SJCRH30 (cell line): ENCODE measurements at regions not wholly inside any gene's neighbourhood (a gene's known extent, or its start where the extent isn't known, plus 50 kb on each side); places are given as distances from the start of the nearest gene placed in this dataset.

Experiments
- DNase-seq, 2 experiments: peaks; one replicate each; pipeline ENCODE4 v3.0.0-alpha.2; 2015 to 2020
- H3K27ac ChIP-seq: fragments of 250-450 bp; sonication (Bioruptor Pico); 2 replicates; pipeline ENCODE4 v1.5.1; 2020; ENCODE audit warnings: mild to moderate bottlenecking, moderate library complexity
- H3K27me3 ChIP-seq: fragments of 250-450 bp; sonication (Bioruptor Pico); 2 replicates; pipeline ENCODE4 v1.5.1; 2020; ENCODE audit warnings: mild to moderate bottlenecking, moderate library complexity
- H3K36me3 ChIP-seq: fragments of 250-450 bp; sonication (Bioruptor Pico); 2 replicates; pipeline ENCODE4 v1.5.1; 2020; ENCODE audit warnings: mild to moderate bottlenecking, moderate library complexity
- H3K4me1 ChIP-seq: fragments of 250-450 bp; sonication (Bioruptor Pico); 2 replicates; pipeline ENCODE4 v1.5.1; 2020; ENCODE audit warnings: mild to moderate bottlenecking, moderate library complexity
- H3K4me3 ChIP-seq: fragments of 250-450 bp; sonication (Bioruptor Pico); 2 replicates; pipeline ENCODE4 v1.5.1; 2020; ENCODE audit warnings: mild to moderate bottlenecking, moderate library complexity
- H3K9me3 ChIP-seq: fragments of 250-450 bp; sonication (Bioruptor Pico); replicated peaks from 2 replicates; pipeline ENCODE4 v1.5.1; 2020; ENCODE audit warnings: mild to moderate bottlenecking, moderate library complexity

GRCh38 chr7:46153951-46154787 is 233.1 kb upstream of the IGFBP3 start:
- peak; percentile 11 to 46 for DNase-seq
- H3K27ac ChIP-seq = no peak overlapping the region
- no peaks in the 10 kb centered on the region for H3K36me3 ChIP-seq
- peaks cover 8% of the 10 kb centered on the region; the same call in 1 of the 2 replicates for H3K4me1 ChIP-seq
- no peaks in the 10 kb centered on the region; the same call in 1 of the 2 replicates for H3K27me3 ChIP-seq
- H3K9me3 ChIP-seq = no peaks in the 10 kb centered on the region
- no peak overlapping the region for H3K4me3 ChIP-seq

DNA sequence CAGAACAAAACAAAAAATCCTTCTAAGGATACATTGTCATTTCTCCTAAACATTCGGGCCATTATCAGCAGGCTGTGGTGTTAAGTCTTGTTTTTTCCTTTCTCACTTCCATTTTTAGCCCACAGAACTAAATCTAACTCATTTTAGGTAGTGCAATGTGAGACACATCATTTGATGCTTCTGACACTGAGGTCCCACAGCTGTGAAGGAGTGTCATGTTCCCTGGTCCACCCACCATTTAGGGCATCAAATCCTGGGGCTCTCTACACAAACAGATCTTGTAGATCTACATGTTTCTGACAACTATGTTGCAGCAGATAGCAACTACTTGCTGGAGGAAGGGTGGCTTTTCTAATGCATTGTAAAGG is 232.5 kb upstream of the IGFBP3 start:
- DNase-seq = peak in 1 of 2 experiments; percentile 40
- Histone ChIP-seq H3K36me3 (no peaks in the 10 kb centered on the region), H3K9me3 (no peaks in the 10 kb centered on the region), H3K27me3 (no peaks in the 10 kb centered on the region; the same call in 1 of the 2 replicates), H3K4me1 (peaks cover 8% of the 10 kb centered on the region; the same call in 1 of the 2 replicates), H3K4me3 (no peak overlapping the region), H3K27ac (no peak overlapping the region)

- H3K4me1 ChIP-seq = peaks cover 8% of the 10 kb centered on the region; the same call in 1 of the 2 replicates
- H3K27me3 ChIP-seq = no peaks in the 10 kb centered on the region; the same call in 1 of the 2 replicates
- no peaks in the 10 kb centered on the region for H3K36me3 ChIP-seq
- no peak overlapping the region for H3K27ac ChIP-seq
- H3K9me3 ChIP-seq = no peaks in the 10 kb centered on the region
- no peak for DNase-seq
- no peak overlapping the region for H3K4me3 ChIP-seq
Measured at GRCh38 chr7:46152696-46153095, 231.6 kb upstream of the IGFBP3 start.

DNA sequence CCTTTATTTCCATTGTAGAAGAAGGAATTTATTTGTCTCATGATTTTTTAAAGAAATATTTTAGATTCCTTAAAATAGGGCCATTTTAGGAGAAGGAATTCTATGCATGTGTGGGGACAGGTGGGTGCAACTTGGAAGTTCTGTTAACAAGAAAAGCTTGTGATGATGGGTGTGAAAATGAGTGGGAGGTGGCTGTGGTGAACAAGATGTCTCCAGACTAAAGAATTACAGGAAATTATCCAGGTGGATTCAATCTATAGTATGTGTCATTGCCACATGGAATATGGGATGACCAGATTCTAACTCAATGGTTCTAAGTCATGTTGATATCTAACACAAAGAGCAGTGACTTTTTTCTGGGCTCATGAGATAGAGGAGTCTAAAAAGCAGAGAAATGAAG is 229.6 kb upstream of the IGFBP3 start:
- DNase-seq = no peak

DNA sequence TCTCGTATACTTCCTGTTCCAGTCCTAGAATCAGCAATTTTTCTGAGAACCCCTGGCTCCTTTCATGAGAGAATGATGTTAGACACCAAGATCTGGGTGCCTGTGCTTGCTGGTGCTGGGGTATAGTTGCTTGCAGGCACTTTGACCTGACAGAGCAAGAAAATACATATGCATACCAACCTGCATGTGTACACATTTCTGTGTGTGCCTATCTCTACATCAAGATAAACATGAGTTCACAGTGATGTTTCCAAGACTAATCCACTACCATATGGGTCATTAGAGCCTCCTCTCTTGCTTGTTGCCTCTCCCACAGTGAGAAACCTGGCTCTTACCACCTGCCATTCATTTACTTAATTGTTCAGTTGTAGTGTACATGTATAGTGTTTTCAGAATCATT is 229.1 kb upstream of the IGFBP3 start:
- H3K27me3 ChIP-seq = no peaks in the 10 kb centered on the region; the same call in 1 of the 2 replicates
- DNase-seq = no peak
- no peak overlapping the region for H3K27ac ChIP-seq
- no peaks in the 10 kb centered on the region for H3K36me3 ChIP-seq
- no peaks in the 10 kb centered on the region for H3K9me3 ChIP-seq
- H3K4me3 ChIP-seq = no peak overlapping the region
- H3K4me1 ChIP-seq = peaks cover 12% of the 10 kb centered on the region; the same call in 1 of the 2 replicates

More for the DNA sequence above, 229.6 kb upstream of the IGFBP3 start:
- no peak overlapping the region for H3K27ac ChIP-seq
- H3K9me3 ChIP-seq = no peaks in the 10 kb centered on the region
- no peak overlapping the region for H3K4me3 ChIP-seq
- H3K36me3 ChIP-seq = no peaks in the 10 kb centered on the region
- no peaks in the 10 kb centered on the region; the same call in 1 of the 2 replicates for H3K27me3 ChIP-seq
- H3K4me1 ChIP-seq = peaks cover 10% of the 10 kb centered on the region; the same call in 1 of the 2 replicates

DNA sequence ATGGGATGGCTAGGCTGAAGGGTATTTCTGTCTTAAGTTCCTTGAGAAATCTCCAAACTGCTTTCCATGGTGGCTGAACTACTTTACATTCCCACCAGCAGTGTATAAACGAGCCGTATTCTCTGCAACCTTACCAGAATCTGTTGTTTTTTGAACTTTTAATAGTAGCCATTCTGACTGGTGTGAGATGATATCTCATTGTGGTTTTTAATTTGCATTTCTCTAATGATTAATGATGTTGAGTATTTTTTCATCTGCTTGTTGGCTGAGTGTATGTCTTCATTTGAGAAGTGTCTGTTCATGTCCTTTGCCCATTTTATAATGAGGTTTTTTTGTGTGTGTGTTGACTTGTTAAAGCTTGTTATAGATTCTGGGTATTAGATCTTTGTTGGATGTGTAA is 226.8 kb upstream of the IGFBP3 start:
- no peak overlapping the region for H3K27ac ChIP-seq
- H3K4me3 ChIP-seq = no peak overlapping the region
- peaks cover 21% of the 10 kb centered on the region for H3K4me1 ChIP-seq
- no peaks in the 10 kb centered on the region; the same call in 1 of the 2 replicates for H3K27me3 ChIP-seq
- H3K9me3 ChIP-seq = no peaks in the 10 kb centered on the region; the same call in 1 of the 2 replicates
- no peaks in the 10 kb centered on the region for H3K36me3 ChIP-seq
- DNase-seq = no peak

GRCh38 chr7:46146454-46147255 is 225.6 kb upstream of the IGFBP3 start:
- no peaks in the 10 kb centered on the region; the same call in 1 of the 2 replicates for H3K27me3 ChIP-seq
- no peaks in the 10 kb centered on the region for H3K36me3 ChIP-seq
- H3K4me3 ChIP-seq = no peak overlapping the region
- H3K9me3 ChIP-seq = no peaks in the 10 kb centered on the region; the same call in 1 of the 2 replicates
- peak in 1 of 2 experiments; percentile 17 for DNase-seq
- peaks cover 21% of the 10 kb centered on the region for H3K4me1 ChIP-seq
- peak overlapping the region; percentile 48 for H3K27ac ChIP-seq

- H3K4me1 ChIP-seq = peaks cover 21% of the 10 kb centered on the region
- peaks cover 6% of the 10 kb centered on the region for H3K9me3 ChIP-seq
- H3K36me3 ChIP-seq = no peaks in the 10 kb centered on the region
- H3K4me3 ChIP-seq = no peak overlapping the region
- peak; percentile 59 to 71 for DNase-seq
- peak overlapping the region; percentile 69 for H3K27ac ChIP-seq
- H3K27me3 ChIP-seq = no peaks in the 10 kb centered on the region
Measured at GRCh38 chr7:46145412-46145811, 224.3 kb upstream of the IGFBP3 start.

DNA sequence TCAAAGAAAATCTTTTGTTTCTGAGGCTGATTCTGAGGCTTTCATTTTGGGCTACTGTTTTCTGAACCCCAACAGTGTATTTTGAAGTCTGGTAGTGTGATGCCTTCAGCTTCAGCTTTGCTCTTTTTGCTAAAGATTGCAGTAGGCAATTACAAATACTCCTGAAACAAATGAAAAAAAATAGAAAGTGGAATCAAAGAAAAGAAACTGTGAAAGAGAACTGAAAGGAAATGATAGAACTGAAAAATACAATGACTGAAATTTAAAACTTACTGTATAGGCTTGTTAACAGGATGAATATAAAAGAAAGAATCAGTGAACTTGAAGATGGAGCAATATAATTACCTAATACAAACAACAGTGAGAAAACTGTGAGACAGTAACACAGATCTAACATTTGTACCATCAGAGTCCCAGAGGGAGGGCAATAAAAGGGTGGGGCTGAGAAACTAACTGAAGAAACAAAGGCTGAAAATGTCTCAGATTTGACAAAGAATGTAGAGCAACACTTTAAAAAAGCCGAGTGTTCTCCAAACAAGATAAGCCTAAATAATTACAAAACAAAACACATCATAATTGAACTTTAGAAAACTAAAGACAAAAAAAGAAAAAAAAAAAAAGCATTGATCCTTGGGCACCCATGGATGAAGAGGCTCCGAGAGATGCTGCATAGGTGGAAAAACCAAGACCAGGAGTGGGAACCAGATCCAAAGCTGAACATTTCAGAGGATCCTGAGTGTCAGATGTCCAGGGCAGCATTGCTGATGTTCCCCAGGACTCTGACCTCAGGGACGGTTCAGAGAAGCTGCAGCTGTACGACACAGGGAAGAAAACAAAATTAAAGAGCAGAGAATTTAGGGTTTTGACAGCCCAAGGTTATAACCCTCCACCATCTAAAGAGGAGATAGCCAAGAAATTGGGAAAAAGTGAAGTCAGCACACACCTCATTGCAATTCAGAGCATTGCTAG is 223.2 kb upstream of the IGFBP3 start:
- Histone ChIP-seq H3K36me3 (no peaks in the 10 kb centered on the region), H3K27me3 (no peaks in the 10 kb centered on the region), H3K27ac (peak overlapping the region; percentile 69), H3K4me3 (no peak overlapping the region), H3K4me1 (peaks cover 29% of the 10 kb centered on the region), H3K9me3 (peaks cover 6% of the 10 kb centered on the region)
- DNase-seq = no peak

DNA sequence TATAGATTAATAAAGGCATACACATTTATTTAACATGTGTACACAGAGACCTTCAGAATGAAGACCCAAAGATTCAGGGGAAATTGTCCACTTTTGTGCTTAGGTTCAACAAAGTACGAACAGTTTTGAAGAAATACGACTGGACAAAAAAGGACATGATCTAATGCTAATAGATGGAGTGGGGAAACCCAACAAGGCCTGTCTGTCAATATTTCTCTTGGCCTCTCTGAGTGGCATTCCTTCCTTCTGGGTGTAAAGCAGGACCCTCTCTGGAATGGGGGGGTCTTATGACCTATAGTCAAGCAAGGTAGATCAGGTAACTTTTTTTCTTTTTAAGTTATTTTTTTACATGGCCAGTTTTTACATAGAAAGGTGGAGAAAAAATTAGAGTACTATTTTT is 222.3 kb upstream of the IGFBP3 start:
- Histone ChIP-seq H3K27ac (no peak overlapping the region), H3K4me3 (no peak overlapping the region), H3K27me3 (no peaks in the 10 kb centered on the region), H3K4me1 (peaks cover 37% of the 10 kb centered on the region), H3K36me3 (no peaks in the 10 kb centered on the region), H3K9me3 (peaks cover 6% of the 10 kb centered on the region)
- DNase-seq = no peak

DNA sequence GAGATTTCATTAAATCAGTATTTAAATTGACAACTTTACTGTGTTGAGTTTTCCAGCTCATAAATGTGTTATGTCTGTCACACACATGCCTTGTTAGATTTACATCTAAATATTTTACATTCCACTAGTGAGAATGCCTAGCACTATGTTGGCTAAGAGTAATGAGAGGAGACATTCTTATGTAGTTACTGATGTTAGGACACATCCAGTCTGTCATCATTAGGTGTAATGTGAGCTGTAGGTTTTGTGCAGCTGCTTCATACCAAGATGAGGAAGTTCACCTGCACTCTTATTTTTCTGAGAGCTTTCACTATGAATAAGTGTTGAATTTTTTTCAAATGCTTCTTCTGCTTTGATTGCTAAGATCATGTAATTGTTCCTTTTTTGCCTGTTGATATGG is 218.0 kb upstream of the IGFBP3 start:
- no peak overlapping the region for H3K4me3 ChIP-seq
- H3K27me3 ChIP-seq = no peaks in the 10 kb centered on the region
- no peaks in the 10 kb centered on the region for H3K36me3 ChIP-seq
- H3K4me1 ChIP-seq = peaks cover 27% of the 10 kb centered on the region
- peak in 1 of 2 experiments; percentile 46 for DNase-seq
- peaks cover 6% of the 10 kb centered on the region for H3K9me3 ChIP-seq
- H3K27ac ChIP-seq = peak overlapping the region; percentile 52

DNA sequence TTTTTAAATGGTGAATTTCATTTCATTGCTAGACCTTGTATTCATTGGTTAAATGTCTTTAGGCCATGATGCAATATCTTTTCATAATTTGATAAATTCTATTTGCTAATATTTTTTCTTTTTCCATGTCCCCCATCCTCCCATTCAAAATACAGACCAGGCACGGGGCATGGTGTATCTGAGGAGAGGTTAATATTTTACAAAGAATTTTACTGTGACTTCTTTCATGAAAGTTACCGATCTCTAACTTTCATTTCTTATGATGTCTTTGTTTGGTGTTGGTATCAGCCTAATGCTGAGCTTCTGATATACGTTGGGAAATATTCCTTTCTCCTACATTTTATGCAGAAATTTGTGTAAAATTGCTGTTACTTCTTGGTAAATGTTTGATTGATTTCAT is 216.7 kb upstream of the IGFBP3 start:
- no peak for DNase-seq
- Histone ChIP-seq H3K36me3 (no peaks in the 10 kb centered on the region), H3K4me3 (no peak overlapping the region), H3K27ac (no peak overlapping the region), H3K4me1 (peaks cover 35% of the 10 kb centered on the region), H3K27me3 (no peaks in the 10 kb centered on the region), H3K9me3 (peaks cover 6% of the 10 kb centered on the region)

DNA sequence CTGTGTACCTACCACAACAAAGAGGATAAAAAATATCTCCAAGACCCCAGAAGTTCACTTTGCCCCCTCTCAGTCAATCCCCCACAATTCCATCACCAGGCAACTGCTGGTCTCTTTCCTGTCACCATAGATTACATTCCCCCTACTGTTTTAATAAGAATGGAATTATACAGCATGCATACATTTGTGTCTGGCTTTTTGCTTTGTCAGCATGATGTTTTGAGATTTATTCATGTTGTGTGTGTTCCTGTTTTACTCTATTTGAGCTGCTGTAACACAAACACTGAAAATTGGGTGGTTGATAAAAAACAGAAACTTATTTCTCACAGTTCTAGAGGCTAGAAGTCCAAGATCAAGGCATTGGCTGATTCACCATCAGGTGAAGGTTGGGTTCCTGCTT is 214.5 kb upstream of the IGFBP3 start:
- H3K36me3 ChIP-seq = no peaks in the 10 kb centered on the region
- 0 out of 2 replicates have a peak, but pooled peaks cover under 1% of the 10 kb centered on the region for H3K9me3 ChIP-seq
- H3K4me1 ChIP-seq = peaks cover 51% of the 10 kb centered on the region
- H3K27ac ChIP-seq = no peak overlapping the region
- no peak for DNase-seq
- no peaks in the 10 kb centered on the region for H3K27me3 ChIP-seq
- no peak overlapping the region for H3K4me3 ChIP-seq

- no peak overlapping the region; the same call in 1 of the 2 replicates for H3K27ac ChIP-seq
Measured at GRCh38 chr7:46134795-46135194, 213.7 kb upstream of the IGFBP3 start.

More at GRCh38 chr7:46134795-46135194, 213.7 kb upstream of the IGFBP3 start:
- no peak overlapping the region for H3K4me3 ChIP-seq
- H3K27me3 ChIP-seq = no peaks in the 10 kb centered on the region
- no peaks in the 10 kb centered on the region for H3K9me3 ChIP-seq
- H3K4me1 ChIP-seq = peaks cover 48% of the 10 kb centered on the region
- no peaks in the 10 kb centered on the region for H3K36me3 ChIP-seq
- DNase-seq = no peak
